ENCODE measurements at regions not wholly inside any gene's neighbourhood (a gene's known extent, or its start where the extent isn't known, plus 50 kb on each side); places are given as distances from the start of the nearest gene placed in this dataset.

DNA sequence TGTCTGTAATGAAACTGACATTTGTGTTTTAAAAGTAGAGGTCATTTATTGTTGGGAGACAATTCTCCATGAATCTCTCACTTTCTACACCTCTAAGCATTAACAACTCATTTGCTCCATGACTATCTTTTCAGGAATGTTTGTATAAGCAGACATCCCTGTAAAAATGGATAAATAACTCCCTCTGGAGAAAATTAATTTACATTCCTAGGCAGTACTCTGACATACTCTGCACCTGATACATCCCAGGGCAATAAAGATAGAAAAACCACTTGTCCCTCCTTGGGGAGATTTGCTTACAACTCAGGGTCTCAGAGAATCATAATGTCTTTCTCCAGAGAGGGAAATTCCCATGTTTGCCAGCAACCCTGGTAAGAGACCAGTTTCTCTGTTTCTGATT is 1037.7 kb upstream of the SLC39A10 start (continued):
- TF ChIP-seq IKZF1 (conservative IDR thresholded peaks at IDR 0.05) (no peak), YY1 (IDR thresholded peaks at IDR 0.05; ENCODE audit: low read depth, low read length) (no peak), CHD4 (IDR thresholded peaks at IDR 0.05) (no peak)
- TF ChIP-seq, protein P1, sequence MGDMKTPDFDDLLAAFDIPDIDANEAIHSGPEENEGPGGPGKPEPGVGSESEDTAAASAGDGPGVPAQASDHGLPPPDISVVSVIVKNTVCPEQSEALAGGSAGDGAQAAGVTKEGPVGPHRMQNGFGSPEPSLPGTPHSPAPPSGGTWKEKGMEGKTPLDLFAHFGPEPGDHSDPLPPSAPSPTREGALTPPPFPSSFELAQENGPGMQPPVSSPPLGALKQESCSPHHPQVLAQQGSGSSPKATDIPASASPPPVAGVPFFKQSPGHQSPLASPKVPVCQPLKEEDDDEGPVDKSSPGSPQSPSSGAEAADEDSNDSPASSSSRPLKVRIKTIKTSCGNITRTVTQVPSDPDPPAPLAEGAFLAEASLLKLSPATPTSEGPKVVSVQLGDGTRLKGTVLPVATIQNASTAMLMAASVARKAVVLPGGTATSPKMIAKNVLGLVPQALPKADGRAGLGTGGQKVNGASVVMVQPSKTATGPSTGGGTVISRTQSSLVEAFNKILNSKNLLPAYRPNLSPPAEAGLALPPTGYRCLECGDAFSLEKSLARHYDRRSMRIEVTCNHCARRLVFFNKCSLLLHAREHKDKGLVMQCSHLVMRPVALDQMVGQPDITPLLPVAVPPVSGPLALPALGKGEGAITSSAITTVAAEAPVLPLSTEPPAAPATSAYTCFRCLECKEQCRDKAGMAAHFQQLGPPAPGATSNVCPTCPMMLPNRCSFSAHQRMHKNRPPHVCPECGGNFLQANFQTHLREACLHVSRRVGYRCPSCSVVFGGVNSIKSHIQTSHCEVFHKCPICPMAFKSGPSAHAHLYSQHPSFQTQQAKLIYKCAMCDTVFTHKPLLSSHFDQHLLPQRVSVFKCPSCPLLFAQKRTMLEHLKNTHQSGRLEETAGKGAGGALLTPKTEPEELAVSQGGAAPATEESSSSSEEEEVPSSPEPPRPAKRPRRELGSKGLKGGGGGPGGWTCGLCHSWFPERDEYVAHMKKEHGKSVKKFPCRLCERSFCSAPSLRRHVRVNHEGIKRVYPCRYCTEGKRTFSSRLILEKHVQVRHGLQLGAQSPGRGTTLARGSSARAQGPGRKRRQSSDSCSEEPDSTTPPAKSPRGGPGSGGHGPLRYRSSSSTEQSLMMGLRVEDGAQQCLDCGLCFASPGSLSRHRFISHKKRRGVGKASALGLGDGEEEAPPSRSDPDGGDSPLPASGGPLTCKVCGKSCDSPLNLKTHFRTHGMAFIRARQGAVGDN (IDR thresholded peaks at IDR 0.05): no peak

DNA sequence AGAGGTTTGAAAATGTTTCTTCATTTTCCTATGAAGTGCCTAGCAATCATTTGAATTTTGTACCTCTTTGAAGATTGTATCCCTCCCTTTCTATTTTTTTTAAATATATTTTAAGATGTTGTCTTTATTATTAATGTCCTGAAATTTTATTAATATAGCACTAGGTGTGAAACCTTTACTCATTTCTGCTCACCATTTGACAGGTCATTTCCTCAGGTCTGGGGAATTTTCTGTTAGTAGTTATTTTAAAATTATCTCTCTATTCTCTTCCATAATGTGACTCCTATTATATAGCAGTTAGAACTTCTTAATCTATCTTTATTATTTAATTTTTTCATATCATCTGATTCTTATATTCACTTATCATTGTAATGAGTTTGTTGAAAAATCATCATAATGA is 1038.6 kb upstream of the SLC39A10 start:
- in situ Hi-C loops (cut with MboI): no loop called here
- no TSS peak for BruUV-seq (replicated peaks)
- RAD21 ChIA-PET (ENCODE audit: unreplicated experiment): no interaction called here

More for the DNA sequence above, 1038.6 kb upstream of the SLC39A10 start:
- Histone ChIP-seq H3K27ac (ENCODE audit: control insufficient read depth, insufficient read depth) (no peak overlapping the region), H2AFZ (ENCODE audit: control insufficient read depth, low read depth, low read length) (no peak overlapping the region), H3K4me1 (ENCODE audit: control insufficient read depth, insufficient read depth, low read length) (no peaks in the 10 kb centered on the region), H3K9ac (ENCODE audit: control insufficient read depth, insufficient read depth, low read length) (no peak overlapping the region), H3K79me2 (ENCODE audit: control insufficient read depth, insufficient read depth, low read length) (no peaks in the 10 kb centered on the region), H3K36me3 (ENCODE audit: control insufficient read depth in 2 of 2, insufficient read depth in 2 of 2, low read length in 1 of 2) (no peaks in the 10 kb centered on the region), H3K4me3 (no peak overlapping the region), H3K9me3 (replicated peaks; ENCODE audit: control insufficient read depth, insufficient read depth, low read length) (no peaks in the 10 kb centered on the region), H3K27me3 (replicated peaks in 1 of 2; ENCODE audit: control insufficient read depth in 2 of 2, insufficient read depth in 2 of 2, low read length in 1 of 2) (no peaks in the 10 kb centered on the region), H4K20me1 (ENCODE audit: control insufficient read depth, insufficient read depth) (no peaks in the 10 kb centered on the region), H3K4me2 (ENCODE audit: control insufficient read depth, insufficient read depth) (no peak overlapping the region)
- TF ChIP-seq SP1 (IDR thresholded peaks at IDR 0.05; ENCODE audit: low read depth, low read length) (no peak), ZBED1 (IDR thresholded peaks at IDR 0.05; ENCODE audit: borderline replicate concordance) (no peak), TARDBP (IDR thresholded peaks at IDR 0.05; ENCODE audit: borderline replicate concordance) (no peak), CHD2 (IDR thresholded peaks at IDR 0.05; ENCODE audit: borderline replicate concordance, low read depth, low read length) (no peak), TAF1 (IDR thresholded peaks at IDR 0.05; ENCODE audit: borderline replicate concordance, low read depth, low read length) (no peak), POU2F2 (IDR thresholded peaks at IDR 0.05; ENCODE audit: borderline replicate concordance, low read depth, low read length) (no peak), RAD21 (IDR thresholded peaks at IDR 0.05; ENCODE audit: insufficient read depth, low read depth, low read length) (no peak), NFIC (IDR thresholded peaks at IDR 0.05; ENCODE audit: low read depth, low read length) (peak; percentile 74; the same call in 1 of the 2 replicates), MEF2A (IDR thresholded peaks at IDR 0.05; ENCODE audit: insufficient read depth, low read depth, low read length) (peak; percentile 65; the same call in 1 of the 2 replicates), JUNB (IDR thresholded peaks at IDR 0.05) (peak; percentile 90)
- TF ChIP-seq, protein P2, sequence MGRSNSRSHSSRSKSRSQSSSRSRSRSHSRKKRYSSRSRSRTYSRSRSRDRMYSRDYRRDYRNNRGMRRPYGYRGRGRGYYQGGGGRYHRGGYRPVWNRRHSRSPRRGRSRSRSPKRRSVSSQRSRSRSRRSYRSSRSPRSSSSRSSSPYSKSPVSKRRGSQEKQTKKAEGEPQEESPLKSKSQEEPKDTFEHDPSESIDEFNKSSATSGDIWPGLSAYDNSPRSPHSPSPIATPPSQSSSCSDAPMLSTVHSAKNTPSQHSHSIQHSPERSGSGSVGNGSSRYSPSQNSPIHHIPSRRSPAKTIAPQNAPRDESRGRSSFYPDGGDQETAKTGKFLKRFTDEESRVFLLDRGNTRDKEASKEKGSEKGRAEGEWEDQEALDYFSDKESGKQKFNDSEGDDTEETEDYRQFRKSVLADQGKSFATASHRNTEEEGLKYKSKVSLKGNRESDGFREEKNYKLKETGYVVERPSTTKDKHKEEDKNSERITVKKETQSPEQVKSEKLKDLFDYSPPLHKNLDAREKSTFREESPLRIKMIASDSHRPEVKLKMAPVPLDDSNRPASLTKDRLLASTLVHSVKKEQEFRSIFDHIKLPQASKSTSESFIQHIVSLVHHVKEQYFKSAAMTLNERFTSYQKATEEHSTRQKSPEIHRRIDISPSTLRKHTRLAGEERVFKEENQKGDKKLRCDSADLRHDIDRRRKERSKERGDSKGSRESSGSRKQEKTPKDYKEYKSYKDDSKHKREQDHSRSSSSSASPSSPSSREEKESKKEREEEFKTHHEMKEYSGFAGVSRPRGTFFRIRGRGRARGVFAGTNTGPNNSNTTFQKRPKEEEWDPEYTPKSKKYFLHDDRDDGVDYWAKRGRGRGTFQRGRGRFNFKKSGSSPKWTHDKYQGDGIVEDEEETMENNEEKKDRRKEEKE (IDR thresholded peaks at IDR 0.05): no peak
- ChIA-PET POLR2A (no interaction called here), SMC1A (ENCODE audit: uncharacterized antibody, unreplicated experiment) (interaction anchor here (0.6 kb wide), 1 partner anchor 1165 kb away, joined by 3 read pairs; no protein-coding TSS in a partner anchor), CTCF (no interaction called here)
- ATAC-seq: peak; percentile 51; the same call in 2 of the 3 replicates
- DNase-seq (ENCODE audit: low read depth, low spot score): no peak
- FAIRE-seq: no peak
- intact Hi-C loops (cut with micrococcal nuclease; ENCODE audit: unreplicated experiment): no loop called here

All from GM12878 (cell line).